GM12891 (cell line): ENCODE measurements at regions not wholly inside any gene's neighbourhood (a gene's known extent, or its start where the extent isn't known, plus 50 kb on each side); places are given as distances from the start of the nearest gene placed in this dataset.

Source experiments
- DNase-seq: peaks from one replicate; pipeline ENCODE4 v3.0.0; 2011; ENCODE audit warnings: low spot score; ENCODE audit not compliant: insufficient read length
- FAIRE-seq: peaks from 2 replicates; lab custom pipeline; 2011; peaks lifted over from hg19 to GRCh38; lab: Jason Lieb, UNC
- PAX5 ChIP-seq: IDR thresholded peaks from 2 replicates; pipeline ENCODE4 v1.6.1; 2011; ENCODE audit warnings: low read length, moderate library complexity, mild to moderate bottlenecking; ENCODE audit not compliant: insufficient read depth, severe bottlenecking
- POLR2A ChIP-seq: IDR thresholded peaks from 2 replicates; pipeline ENCODE4 v1.6.1; 2011; ENCODE audit warnings: low read depth, low read length, control low read depth
- POLR2AphosphoS5 ChIP-seq: IDR thresholded peaks from 2 replicates; pipeline ENCODE4 v1.6.1; 2011; ENCODE audit warnings: low read depth, low read length, control low read depth
- POU2F2 ChIP-seq: IDR thresholded peaks from 2 replicates; pipeline ENCODE4 v1.6.1; 2011; ENCODE audit warnings: low read depth, mild to moderate bottlenecking, control low read depth, low read length, moderate library complexity
- SPI1 ChIP-seq: IDR thresholded peaks from 2 replicates; pipeline ENCODE4 v1.6.1; 2011; ENCODE audit warnings: low read depth, low read length, control low read depth
- TAF1 ChIP-seq: IDR thresholded peaks from 2 replicates; pipeline ENCODE4 v1.6.1; 2011; ENCODE audit warnings: low read depth, low read length, control low read depth

DNA sequence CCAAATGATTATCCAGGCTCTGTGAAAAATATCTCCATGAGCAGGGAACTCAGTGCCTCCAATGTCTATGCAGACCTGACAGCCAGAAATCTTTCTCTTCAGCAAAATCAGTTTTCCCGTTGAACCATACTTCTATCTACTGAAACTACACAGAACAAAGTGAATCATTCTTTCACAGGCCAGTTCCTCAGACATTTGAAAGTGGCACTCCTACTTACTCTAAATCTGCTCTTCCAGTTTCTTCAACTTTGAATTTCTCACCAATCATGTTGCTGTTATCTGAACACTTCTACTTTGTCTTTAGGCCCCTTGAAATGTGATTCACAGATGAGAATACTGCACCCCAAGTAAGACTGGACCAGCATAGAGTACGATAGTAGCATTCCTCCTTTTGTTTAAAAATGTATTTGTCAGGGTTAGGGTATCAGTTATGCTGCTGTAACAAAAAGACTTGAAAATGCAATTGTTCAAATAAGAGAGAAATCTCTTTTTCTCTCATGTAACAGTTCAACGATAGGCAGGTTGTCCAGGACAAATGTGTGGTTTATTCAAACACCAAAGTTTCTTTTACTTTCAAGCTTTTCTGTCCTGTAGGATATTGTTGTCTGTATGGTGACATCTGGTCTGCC is 210.6 kb upstream of the KLF3 start:
- no peak for DNase-seq
- TF ChIP-seq POLR2AphosphoS5 (no peak), SPI1 (peak; percentile 78), POLR2A (peak; percentile 26; the same call in 1 of the 2 replicates)
- FAIRE-seq = peak; percentile 77

DNA sequence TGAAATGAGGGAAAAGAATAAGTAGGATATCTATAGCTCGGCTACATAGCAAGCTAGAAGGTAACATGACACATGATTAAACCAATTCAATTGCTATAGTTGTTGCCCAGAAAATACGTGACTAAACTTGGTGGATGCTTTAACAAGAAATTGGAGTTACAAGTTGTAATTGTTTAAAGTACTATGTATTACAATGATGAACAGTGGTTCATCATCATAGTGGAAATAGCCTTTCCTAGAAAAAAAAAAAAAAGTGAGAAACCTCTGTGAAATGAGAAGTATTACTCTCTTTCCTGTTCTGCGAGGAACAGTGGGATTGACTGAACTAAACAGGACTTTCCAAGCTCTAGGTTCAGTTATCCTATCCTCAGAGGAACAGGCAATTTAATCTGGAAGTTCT is 209.7 kb upstream of the KLF3 start:
- FAIRE-seq (no peak), DNase-seq (no peak)
- TF ChIP-seq PAX5 (no peak), POU2F2 (no peak), POLR2AphosphoS5 (no peak), SPI1 (no peak), TAF1 (no peak), POLR2A (no peak)

DNA sequence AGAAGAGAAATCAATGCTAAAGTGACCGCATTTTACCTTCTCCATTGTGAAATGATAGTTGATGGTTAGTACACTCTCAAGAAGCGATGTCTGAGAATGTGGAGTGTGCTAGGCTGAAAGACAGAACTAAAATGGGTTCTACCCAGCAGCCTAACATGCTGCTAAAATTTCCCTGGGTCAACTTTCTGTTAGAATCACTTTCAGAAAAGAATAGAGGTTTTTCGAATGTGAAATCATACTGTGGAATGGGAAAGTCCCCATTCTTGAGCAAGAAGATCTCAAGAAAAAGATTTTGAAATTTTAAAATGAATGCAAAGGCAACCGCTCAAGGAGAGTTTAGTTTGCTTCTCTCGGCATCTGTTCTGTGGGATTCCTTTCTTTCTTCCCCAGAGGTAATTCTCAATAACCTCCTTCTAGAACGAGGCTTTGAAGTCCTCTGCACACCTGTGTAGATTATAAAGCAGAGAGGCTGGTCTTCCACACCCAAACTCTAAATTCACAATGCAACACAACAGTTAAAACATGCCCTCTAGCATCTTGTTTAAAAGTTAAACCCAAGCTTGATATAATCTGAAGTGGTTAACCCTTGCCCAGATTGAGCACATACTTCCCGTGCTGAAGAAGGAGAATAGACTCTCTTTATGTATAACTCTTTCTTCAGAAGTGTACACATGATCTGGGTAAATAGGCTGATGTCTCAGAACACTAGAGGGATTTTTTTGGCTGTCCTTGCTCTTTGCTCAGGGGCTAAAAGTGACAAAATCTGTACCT is 208.7 kb upstream of the KLF3 start:
- FAIRE-seq (no peak), DNase-seq (no peak)
- TF ChIP-seq PAX5 (no peak), POLR2A (0 out of 2 replicates have a peak, but pooled peaks have one; percentile 30), TAF1 (no peak), POLR2AphosphoS5 (no peak), POU2F2 (no peak), SPI1 (no peak)

DNA sequence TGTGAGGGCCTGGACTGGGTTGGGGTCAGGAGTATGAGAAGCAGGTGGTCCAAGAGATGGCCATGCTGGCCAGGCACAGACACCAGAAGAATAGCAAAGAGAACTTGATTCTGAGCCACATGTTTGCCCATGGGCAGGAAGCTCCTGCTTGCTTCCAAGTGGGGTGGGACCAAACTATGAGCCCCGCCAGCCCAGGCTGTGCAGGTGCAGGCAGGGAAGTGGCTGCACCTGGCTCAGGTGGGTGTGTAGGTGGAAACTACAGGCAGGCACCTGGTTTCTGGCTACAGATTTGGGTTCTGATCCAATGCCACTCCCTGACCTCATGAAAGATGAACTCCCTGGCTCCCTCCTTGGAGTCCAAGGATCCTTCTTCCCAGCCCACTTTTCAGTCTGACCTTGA is 207.9 kb upstream of the KLF3 start:
- peak; percentile 41 for FAIRE-seq
- TF ChIP-seq POU2F2 (no peak), TAF1 (no peak), SPI1 (no peak), POLR2A (no peak), PAX5 (no peak), POLR2AphosphoS5 (no peak)
- DNase-seq = no peak

DNA sequence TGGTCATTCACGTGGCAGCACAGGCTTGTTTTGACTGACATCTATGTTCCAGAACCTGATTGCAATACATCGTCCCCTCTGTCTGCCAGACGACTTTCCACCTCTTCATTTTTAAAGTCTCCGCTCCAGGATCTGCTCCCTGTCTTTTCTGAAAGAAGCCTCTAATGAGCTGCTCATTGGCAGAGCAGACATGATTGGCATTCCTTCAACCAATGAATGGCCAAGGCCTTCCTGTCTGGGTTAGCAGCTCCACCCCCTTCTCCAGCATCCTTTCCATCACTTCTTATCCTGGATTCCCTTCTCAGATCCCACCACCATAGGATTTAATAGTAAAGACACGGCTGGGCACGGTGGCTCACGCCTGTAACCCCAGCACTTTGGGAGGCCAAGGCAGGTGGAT is 202.7 kb upstream of the KLF3 start:
- TF ChIP-seq POU2F2 (no peak), POLR2AphosphoS5 (no peak), TAF1 (no peak), SPI1 (no peak), POLR2A (no peak), PAX5 (no peak)
- FAIRE-seq (no peak), DNase-seq (no peak)

DNA sequence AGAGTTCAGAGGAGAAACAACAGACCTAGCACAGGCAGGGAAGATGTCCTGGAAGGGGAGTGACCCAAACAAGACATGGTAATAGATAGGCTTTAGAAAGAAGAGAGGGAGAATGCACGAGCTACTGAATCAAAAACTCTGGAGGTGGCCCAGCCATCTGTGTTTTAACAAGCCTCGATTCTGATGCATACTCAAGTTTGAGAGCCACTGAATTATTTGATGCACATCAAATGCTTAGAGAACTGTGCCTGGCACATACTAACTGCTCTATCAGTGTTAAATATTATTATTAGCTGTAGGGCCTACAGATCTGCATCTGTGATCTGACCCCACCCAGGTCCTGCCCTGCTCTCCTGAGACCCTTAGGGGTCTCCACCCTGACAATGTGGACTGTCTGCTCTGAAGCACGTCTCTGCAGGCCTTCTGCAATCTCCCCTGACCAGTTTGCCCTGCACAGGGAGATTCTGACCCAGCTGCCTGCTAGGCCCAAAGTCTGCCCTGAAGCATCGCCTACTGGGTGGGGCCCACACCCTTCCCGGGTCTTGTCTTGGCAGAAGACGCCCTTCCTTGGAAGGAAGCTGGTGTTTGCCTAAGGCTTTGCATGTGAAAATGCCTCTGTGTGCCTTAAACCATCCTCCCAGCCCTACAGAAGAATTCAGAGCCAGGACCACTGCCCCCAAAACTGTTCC is 201.5 kb upstream of the KLF3 start:
- DNase-seq (no peak), FAIRE-seq (no peak)
- TF ChIP-seq POLR2A (no peak), SPI1 (no peak), POLR2AphosphoS5 (no peak), POU2F2 (no peak), PAX5 (no peak), TAF1 (no peak)

DNA sequence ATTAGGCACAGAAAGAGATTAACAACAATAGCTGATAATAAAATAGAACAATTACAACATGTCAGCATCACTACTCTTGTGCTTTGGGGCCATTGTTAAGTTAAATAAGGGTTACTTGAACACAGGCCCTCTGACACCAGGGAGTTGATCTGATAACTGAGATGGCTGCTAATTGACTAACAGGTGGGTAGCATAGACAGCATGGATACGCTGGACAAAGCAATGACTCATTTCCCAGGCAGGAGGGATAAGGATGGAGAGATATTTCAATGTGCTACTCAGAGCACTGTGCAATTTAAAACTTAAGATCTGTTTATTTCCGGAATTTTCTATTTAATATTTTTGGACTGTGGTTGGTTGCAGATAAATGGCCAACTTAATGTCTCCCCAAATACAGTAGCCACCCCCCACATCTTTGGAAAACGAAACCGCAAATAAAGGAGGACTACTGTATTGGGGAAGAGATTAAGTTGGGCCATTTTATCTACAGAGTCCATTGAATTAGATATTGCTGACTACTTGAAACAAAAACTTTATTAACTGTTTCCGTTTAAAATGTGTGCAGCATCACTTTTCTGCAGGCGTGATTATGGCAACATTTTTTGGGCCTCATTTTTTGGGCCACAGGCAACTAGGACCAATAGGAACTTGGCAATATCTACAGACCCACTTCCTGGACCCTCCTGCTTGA is 200.6 kb upstream of the KLF3 start:
- FAIRE-seq (no peak), DNase-seq (no peak)
- no peak for TF ChIP-seq POLR2AphosphoS5
- TF ChIP-seq POLR2A = no peak
- TF ChIP-seq SPI1 = no peak
- no peak for TF ChIP-seq PAX5

DNA sequence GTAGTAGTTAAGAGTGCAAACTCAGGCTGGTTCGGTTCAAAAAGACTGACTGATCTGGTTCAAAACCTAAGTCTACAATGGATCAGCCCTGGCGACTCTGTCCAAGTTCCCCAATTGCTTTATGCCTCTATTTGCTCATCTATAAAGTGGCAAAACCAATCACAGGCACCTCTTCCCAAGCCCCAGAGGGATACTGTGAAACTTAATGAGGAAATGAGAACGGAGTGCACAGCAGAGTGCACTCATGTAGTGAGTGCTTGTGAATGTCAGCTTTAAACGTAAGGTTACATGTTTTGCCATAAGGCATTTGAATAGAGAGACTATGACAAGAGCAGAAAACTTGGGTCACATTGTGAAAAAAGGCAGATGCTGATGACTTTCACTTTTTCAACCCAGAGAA is 199.7 kb upstream of the KLF3 start:
- TF ChIP-seq SPI1 (peak; percentile 49), POLR2AphosphoS5 (no peak)
- FAIRE-seq (peak; percentile 59), DNase-seq (no peak)

DNA sequence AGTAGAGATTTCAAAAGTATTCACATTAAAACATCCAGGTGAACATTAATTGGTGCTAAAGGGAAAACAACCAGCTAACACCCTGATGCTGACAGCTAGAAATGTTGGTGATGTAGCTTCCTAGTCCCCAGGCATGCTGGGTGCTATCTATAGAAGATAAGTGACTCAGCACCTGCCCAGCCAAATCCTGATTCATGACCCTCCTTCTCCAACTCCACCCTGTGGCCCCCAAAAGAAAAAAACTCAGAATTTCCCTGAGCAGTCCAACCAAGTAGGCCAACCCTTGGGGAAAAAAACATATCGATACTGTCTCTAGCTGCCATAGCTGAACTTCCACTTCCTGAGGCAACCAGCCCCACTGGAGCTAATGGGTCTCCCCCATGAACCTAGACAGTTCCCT is 197.6 kb upstream of the KLF3 start:
- no peak for FAIRE-seq
- TF ChIP-seq TAF1 = no peak
- no peak for TF ChIP-seq PAX5
- no peak for TF ChIP-seq POLR2AphosphoS5
- no peak for TF ChIP-seq POU2F2
- no peak for TF ChIP-seq POLR2A
- no peak for TF ChIP-seq SPI1

More for the DNA sequence above, 197.6 kb upstream of the KLF3 start:
- no peak for DNase-seq
